ENCODE measurements at regions not wholly inside any gene's neighbourhood (a gene's known extent, or its start where the extent isn't known, plus 50 kb on each side); places are given as distances from the start of the nearest gene placed in this dataset.

DNA sequence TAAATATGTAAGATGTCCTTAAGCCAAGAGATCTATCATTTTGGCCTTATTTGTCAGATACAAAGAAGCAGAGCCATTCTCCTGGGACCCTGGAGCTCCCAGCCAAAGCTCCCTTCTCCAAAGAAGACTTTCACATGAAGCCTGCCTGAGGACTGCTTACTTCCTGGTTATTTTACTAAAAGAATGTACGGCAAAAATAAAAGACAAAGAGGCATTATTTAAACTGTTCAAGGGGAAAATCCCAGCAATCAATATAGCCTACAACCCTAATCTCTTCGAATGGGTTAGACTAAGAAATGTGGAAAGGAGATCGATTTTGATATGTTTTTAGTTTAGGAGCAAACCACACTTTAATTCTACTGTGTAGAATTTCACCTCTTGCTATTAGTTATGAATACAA is 237.9 kb upstream of the CTBP2 start:
- Mint-ChIP-seq H3K4me1 (ENCODE audit: unreplicated experiment) (no peaks in the 10 kb centered on the region), H3K36me3 (ENCODE audit: unreplicated experiment) (no peaks in the 10 kb centered on the region), H3K27me3 (ENCODE audit: unreplicated experiment) (peaks cover 19% of the 10 kb centered on the region), H3K27ac (ENCODE audit: unreplicated experiment) (no peak overlapping the region), H3K4me3 (ENCODE audit: unreplicated experiment) (no peak overlapping the region), H3K9me3 (ENCODE audit: unreplicated experiment) (peaks cover 10% of the 10 kb centered on the region)
- TF ChIP-seq, protein P1, sequence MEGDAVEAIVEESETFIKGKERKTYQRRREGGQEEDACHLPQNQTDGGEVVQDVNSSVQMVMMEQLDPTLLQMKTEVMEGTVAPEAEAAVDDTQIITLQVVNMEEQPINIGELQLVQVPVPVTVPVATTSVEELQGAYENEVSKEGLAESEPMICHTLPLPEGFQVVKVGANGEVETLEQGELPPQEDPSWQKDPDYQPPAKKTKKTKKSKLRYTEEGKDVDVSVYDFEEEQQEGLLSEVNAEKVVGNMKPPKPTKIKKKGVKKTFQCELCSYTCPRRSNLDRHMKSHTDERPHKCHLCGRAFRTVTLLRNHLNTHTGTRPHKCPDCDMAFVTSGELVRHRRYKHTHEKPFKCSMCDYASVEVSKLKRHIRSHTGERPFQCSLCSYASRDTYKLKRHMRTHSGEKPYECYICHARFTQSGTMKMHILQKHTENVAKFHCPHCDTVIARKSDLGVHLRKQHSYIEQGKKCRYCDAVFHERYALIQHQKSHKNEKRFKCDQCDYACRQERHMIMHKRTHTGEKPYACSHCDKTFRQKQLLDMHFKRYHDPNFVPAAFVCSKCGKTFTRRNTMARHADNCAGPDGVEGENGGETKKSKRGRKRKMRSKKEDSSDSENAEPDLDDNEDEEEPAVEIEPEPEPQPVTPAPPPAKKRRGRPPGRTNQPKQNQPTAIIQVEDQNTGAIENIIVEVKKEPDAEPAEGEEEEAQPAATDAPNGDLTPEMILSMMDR (IDR thresholded peaks at IDR 0.05): no peak
- no peak for DNase-seq (ENCODE audit: extremely low spot score, unreplicated experiment)

DNA sequence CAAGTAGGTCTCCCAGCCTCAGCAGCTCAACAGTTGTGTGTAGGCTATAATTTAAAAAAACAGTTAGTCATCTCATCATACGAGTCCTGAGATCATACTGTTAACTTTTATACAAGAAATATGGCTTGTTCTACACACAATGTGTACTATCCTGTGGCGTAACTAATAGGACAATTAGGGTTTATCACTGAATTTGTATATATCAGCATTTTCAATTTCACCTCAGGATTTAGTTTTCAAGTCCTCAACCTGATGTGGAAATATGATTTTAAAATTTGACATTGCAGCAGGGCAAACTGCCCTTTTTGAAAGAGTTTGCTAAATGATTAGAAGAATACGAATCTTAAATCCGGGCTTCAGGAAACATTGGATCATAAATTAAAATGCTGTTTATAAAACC is 237.2 kb upstream of the CTBP2 start:
- no peak overlapping the region for H3K27ac Mint-ChIP-seq (ENCODE audit: unreplicated experiment)
- H3K4me3 Mint-ChIP-seq (ENCODE audit: unreplicated experiment): no peak overlapping the region
- H3K4me1 Mint-ChIP-seq (ENCODE audit: unreplicated experiment): no peaks in the 10 kb centered on the region
- H3K27me3 Mint-ChIP-seq (ENCODE audit: unreplicated experiment): peaks cover 21% of the 10 kb centered on the region
- H3K36me3 Mint-ChIP-seq (ENCODE audit: unreplicated experiment): no peaks in the 10 kb centered on the region
- DNase-seq (ENCODE audit: extremely low spot score, unreplicated experiment): no peak
- H3K9me3 Mint-ChIP-seq (ENCODE audit: unreplicated experiment): peaks cover 10% of the 10 kb centered on the region
- TF ChIP-seq, protein P1 (IDR thresholded peaks at IDR 0.05): no peak

DNA sequence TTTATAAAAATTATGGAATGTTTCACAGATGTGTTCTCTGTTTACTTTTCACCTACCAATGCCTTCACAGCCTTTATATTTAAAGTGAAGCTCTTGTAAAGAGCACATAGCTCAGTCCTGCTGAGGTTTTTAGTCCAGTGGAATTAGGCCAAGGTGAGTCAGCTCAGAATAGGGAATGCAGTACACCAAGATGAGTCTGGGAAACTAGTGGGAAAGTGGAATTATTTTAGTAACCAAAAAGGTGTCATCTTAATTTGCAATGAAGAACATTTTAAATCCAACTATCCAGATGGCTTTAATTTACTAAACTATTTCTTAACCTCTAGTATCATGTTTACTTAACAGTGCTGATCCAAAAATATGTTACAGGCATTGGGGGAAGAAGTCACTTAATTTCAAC is 236.3 kb upstream of the CTBP2 start:
- DNase-seq (ENCODE audit: extremely low spot score, unreplicated experiment): no peak
- no peak overlapping the region for H3K27ac Mint-ChIP-seq (ENCODE audit: unreplicated experiment)
- peaks cover under 1% of the 10 kb centered on the region for H3K9me3 Mint-ChIP-seq (ENCODE audit: unreplicated experiment)
- TF ChIP-seq, protein P1 (IDR thresholded peaks at IDR 0.05): no peak
- H3K27me3 Mint-ChIP-seq (ENCODE audit: unreplicated experiment): peaks cover 18% of the 10 kb centered on the region
- no peaks in the 10 kb centered on the region for H3K4me1 Mint-ChIP-seq (ENCODE audit: unreplicated experiment)
- no peak overlapping the region for H3K4me3 Mint-ChIP-seq (ENCODE audit: unreplicated experiment)
- no peaks in the 10 kb centered on the region for H3K36me3 Mint-ChIP-seq (ENCODE audit: unreplicated experiment)

DNA sequence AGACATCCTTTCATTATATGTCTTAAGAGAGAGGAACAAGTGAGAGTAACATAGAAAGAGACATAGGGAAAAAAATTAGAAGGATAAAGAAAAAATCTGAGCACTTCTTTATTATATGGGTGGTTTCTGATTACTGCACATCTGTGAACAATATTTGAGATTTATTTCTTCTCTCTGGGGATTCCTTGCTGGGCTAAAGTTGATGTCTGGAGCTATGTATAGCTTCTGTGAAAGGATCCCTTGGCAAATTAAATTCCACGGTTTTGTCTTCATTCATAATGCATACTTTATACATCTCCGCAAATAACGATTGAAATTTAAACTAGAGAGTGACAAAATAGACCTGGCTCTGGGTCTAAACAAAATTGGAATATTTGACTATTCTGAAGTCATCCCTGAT is 232.2 kb upstream of the CTBP2 start:
- Mint-ChIP-seq H3K9me3 (ENCODE audit: unreplicated experiment) (peaks cover 20% of the 10 kb centered on the region), H3K4me1 (ENCODE audit: unreplicated experiment) (no peaks in the 10 kb centered on the region), H3K27ac (ENCODE audit: unreplicated experiment) (no peak overlapping the region), H3K4me3 (ENCODE audit: unreplicated experiment) (no peak overlapping the region), H3K36me3 (ENCODE audit: unreplicated experiment) (no peaks in the 10 kb centered on the region), H3K27me3 (ENCODE audit: unreplicated experiment) (peaks cover 19% of the 10 kb centered on the region)
- TF ChIP-seq, protein P1 (IDR thresholded peaks at IDR 0.05): no peak
- no peak for DNase-seq (ENCODE audit: extremely low spot score, unreplicated experiment)

DNA sequence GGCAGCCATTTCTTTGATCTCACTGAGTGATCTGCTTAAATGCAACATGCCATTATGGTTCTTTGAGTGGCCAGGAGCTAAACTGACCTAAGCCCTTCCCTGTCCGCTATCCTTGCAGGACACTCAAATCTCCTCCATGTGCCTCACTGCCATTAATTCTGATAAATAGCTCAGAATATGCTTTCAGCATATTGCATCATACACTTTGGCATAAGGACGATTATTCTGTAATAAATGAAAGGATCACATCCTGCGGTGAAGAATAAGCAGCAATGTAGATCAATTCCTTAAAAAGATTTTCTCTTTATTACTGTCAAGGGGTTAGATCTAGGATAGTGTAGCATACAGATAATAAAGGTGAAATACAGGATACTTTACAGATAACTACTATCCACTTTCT is 231.8 kb upstream of the CTBP2 start:
- TF ChIP-seq, protein P1 (IDR thresholded peaks at IDR 0.05): no peak
- Mint-ChIP-seq H3K36me3 (ENCODE audit: unreplicated experiment) (no peaks in the 10 kb centered on the region), H3K4me1 (ENCODE audit: unreplicated experiment) (no peaks in the 10 kb centered on the region), H3K27me3 (ENCODE audit: unreplicated experiment) (peaks cover 21% of the 10 kb centered on the region), H3K27ac (ENCODE audit: unreplicated experiment) (no peak overlapping the region), H3K4me3 (ENCODE audit: unreplicated experiment) (no peak overlapping the region), H3K9me3 (ENCODE audit: unreplicated experiment) (peaks cover 20% of the 10 kb centered on the region)
- DNase-seq (ENCODE audit: extremely low spot score, unreplicated experiment): no peak
